Hepatocyte (in vitro differentiated cells): ENCODE measurements at regions not wholly inside any gene's neighbourhood (a gene's known extent, or its start where the extent isn't known, plus 50 kb on each side); places are given as distances from the start of the nearest gene placed in this dataset.

Experiments used
- EZH2 ChIP-seq: fragments of 200-600 bp; sonication (generic); IDR thresholded peaks from 2 replicates; pipeline ENCODE4 v1.6.1; 2016; ENCODE audit warnings: antibody characterized with exemption, mild to moderate bottlenecking, borderline replicate concordance
- EZH2phosphoT487 ChIP-seq: fragments of 200-600 bp; sonication (generic); IDR thresholded peaks from one replicate; pipeline ENCODE4 v1.6.1; 2018; ENCODE audit warnings: antibody characterized with exemption, mild to moderate bottlenecking, low read depth, moderate library complexity; ENCODE audit not compliant: unreplicated experiment, severe bottlenecking
- TF ChIP-seq, protein P1 (sequence below): fragments of 200-600 bp; sonication (generic); IDR thresholded peaks from 2 replicates; pipeline ENCODE4 v1.5.1; 2016; ENCODE audit warnings: antibody characterized with exemption, mild to moderate bottlenecking; ENCODE audit not compliant: poor library complexity

DNA sequence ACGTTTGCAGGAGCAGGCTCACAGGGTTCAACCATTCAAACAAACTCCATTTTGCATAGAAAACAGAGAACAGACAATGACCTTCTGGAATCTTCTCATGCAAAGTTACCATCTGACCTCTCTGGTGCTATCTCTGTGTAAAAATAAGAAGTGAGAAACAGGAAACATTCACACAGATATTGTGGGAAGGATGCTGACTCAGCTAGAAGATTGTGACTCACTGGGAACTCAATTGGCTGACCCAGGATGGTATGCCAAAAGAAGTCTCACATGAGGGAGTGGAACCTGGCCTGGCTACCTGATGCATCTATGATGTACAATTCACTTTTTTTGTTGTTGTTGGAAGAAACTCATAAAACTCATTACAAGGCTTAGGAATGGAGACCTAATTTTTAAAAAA, 61.1 kb upstream of the TBX18 start:
- TF ChIP-seq, protein P1, sequence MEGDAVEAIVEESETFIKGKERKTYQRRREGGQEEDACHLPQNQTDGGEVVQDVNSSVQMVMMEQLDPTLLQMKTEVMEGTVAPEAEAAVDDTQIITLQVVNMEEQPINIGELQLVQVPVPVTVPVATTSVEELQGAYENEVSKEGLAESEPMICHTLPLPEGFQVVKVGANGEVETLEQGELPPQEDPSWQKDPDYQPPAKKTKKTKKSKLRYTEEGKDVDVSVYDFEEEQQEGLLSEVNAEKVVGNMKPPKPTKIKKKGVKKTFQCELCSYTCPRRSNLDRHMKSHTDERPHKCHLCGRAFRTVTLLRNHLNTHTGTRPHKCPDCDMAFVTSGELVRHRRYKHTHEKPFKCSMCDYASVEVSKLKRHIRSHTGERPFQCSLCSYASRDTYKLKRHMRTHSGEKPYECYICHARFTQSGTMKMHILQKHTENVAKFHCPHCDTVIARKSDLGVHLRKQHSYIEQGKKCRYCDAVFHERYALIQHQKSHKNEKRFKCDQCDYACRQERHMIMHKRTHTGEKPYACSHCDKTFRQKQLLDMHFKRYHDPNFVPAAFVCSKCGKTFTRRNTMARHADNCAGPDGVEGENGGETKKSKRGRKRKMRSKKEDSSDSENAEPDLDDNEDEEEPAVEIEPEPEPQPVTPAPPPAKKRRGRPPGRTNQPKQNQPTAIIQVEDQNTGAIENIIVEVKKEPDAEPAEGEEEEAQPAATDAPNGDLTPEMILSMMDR, result no peak
- TF ChIP-seq EZH2phosphoT487 (no peak), EZH2 (no peak)
